ENCODE measurements at regions not wholly inside any gene's neighbourhood (a gene's known extent, or its start where the extent isn't known, plus 50 kb on each side); places are given as distances from the start of the nearest gene placed in this dataset.

DNA sequence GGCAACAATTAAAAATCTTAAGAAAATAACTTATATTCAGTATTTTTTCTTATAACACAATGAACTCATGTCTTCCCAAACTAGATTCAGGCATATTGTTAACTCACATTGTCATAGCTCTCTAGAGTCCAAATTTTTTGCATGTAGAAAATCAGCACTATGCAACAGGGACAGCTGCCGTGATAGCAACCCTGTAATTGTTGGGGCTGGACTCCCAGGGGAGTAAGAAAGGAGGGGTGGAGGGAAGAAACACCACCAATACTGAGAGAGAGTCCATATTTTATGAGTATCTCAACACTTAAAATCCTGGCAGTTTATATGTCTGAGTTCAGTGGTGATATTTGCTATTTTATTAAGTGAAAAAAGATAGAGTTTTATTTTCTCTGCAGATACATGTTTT lies 89.6 kb upstream of the HS3ST5 start:
- in situ Hi-C loops (cut with MboI; ENCODE audit: low pct_unique_long_range_greater_than_20kb, low sequenced_read_pairs, unreplicated experiment) = no loop called here
- DNase-seq (ENCODE audit: low spot score) = no peak
- TF ChIP-seq CTCF (IDR thresholded peaks at IDR 0.05; ENCODE audit: extremely low read depth, insufficient read depth, missing control alignments) = no peak

GRCh38 chr6:114431641-114432040 lies 88.8 kb upstream of the HS3ST5 start:
- in situ Hi-C loops (cut with MboI; ENCODE audit: low pct_unique_long_range_greater_than_20kb, low sequenced_read_pairs, unreplicated experiment) = no loop called here
- DNase-seq (ENCODE audit: low spot score) = no peak
- TF ChIP-seq CTCF (IDR thresholded peaks at IDR 0.05; ENCODE audit: extremely low read depth, insufficient read depth, missing control alignments) = no peak

DNA sequence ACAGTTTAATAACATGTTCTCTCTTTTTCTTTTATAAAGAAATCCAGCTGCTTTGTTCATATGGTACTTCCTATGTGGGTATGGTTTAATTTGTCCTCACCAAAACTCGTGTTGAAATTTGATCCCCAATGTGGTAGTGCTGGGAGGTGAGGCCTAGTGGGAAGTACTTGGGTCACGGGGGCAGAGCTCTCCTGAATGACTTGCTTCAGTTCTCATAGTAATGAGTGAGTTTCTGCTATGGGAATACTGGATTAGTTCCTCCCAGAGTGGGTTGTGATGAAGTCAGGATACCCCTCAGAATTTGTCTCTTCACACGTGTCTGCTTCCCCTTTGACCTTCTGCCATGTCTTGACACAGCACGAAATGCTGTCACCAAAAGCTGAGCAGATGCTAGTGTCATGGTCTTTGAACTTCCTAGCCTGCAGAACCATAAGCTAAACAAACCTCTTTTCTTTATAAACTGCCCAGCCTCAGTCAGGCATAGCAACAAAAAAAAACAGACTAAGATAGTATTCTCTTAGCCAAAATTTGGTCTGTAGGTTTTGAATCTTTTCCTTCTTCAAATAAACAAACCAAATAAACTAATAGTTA lies 87.8 kb upstream of the HS3ST5 start:
- in situ Hi-C loops (cut with MboI; ENCODE audit: low pct_unique_long_range_greater_than_20kb, low sequenced_read_pairs, unreplicated experiment) = no loop called here
- no peak for TF ChIP-seq CTCF (IDR thresholded peaks at IDR 0.05; ENCODE audit: extremely low read depth, insufficient read depth, missing control alignments)
- DNase-seq (ENCODE audit: low spot score) = no peak

- in situ Hi-C loops (cut with MboI; ENCODE audit: low pct_unique_long_range_greater_than_20kb, low sequenced_read_pairs, unreplicated experiment) = no loop called here
- no peak for TF ChIP-seq CTCF (IDR thresholded peaks at IDR 0.05; ENCODE audit: extremely low read depth, insufficient read depth, missing control alignments)
- no peak for DNase-seq (ENCODE audit: low spot score)
These were observed 85.5 kb upstream of the HS3ST5 start for GRCh38 chr6:114428341-114428740.

DNA sequence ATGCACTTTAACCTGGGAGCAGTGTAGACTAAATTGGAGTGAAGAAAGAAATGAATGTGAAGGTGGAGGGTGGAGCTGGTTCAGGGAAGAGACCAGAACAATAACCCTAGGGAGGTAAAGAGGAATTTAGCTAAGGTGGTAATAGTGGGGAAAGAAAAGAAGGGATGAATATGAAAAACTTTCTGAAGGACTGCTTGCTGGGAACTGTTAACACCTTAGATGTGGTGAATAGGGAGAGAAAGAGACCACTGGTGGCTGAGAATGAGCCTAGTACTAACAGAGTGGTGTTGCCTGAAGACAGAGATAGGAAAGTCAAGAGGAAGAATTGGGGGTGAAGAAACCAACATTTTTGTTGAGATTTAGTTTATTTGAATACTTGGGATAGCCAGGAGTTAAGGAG lies 78.4 kb upstream of the HS3ST5 start:
- no peak for TF ChIP-seq CTCF (IDR thresholded peaks at IDR 0.05; ENCODE audit: extremely low read depth, insufficient read depth, missing control alignments)
- in situ Hi-C loops (cut with MboI; ENCODE audit: low pct_unique_long_range_greater_than_20kb, low sequenced_read_pairs, unreplicated experiment) = no loop called here
- DNase-seq (ENCODE audit: low spot score) = no peak

DNA sequence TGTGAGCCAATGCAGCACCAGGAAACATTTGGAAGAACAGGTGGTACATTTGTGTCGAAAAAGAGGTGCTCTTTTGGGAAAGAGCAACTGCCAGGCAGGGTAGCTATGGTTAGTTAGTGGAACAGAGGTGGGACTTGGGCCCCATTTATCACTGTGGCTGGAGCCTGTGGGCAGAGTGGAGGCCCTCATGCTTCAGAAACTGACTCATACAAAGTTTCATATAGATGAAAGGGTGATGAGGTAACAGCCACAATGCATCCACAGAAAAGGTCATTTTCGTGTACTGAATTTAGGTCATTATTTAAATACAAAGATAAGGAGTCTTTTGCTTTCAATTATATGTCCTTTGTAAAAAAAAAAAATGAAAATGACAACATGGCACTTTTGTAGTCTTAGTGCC lies 76.4 kb upstream of the HS3ST5 start:
- no peak for TF ChIP-seq CTCF (IDR thresholded peaks at IDR 0.05; ENCODE audit: extremely low read depth, insufficient read depth, missing control alignments)
- peak; percentile 38 for DNase-seq (ENCODE audit: low spot score)
- in situ Hi-C loops (cut with MboI; ENCODE audit: low pct_unique_long_range_greater_than_20kb, low sequenced_read_pairs, unreplicated experiment) = no loop called here

Measured in GM13977 (cell line).